ENCODE measurements at regions not wholly inside any gene's neighbourhood (a gene's known extent, or its start where the extent isn't known, plus 50 kb on each side); places are given as distances from the start of the nearest gene placed in this dataset.

- H3K27ac ChIP-seq, result no peak overlapping the region
- TF ChIP-seq CTCF (conservative IDR thresholded peaks at IDR 0.05), result no peak
- TF ChIP-seq ZFX (IDR thresholded peaks at IDR 0.05), result no peak
Measured at GRCh38 chr10:36380538-36380937, 738.4 kb upstream of the FZD8 start.

- H3K27ac ChIP-seq, result no peak overlapping the region
- TF ChIP-seq CTCF (conservative IDR thresholded peaks at IDR 0.05) (no peak), ZFX (IDR thresholded peaks at IDR 0.05) (no peak)
Measured at GRCh38 chr10:36375107-36375506, 733.0 kb upstream of the FZD8 start.

- no peak overlapping the region for H3K27ac ChIP-seq
- TF ChIP-seq ZFX (IDR thresholded peaks at IDR 0.05) (no peak), CTCF (conservative IDR thresholded peaks at IDR 0.05) (no peak)
Measured at GRCh38 chr10:36373424-36374096, 731.5 kb upstream of the FZD8 start.

GRCh38 chr10:36367362-36367761 lies 725.3 kb upstream of the FZD8 start:
- no peak overlapping the region for H3K27ac ChIP-seq
- TF ChIP-seq ZFX (IDR thresholded peaks at IDR 0.05) (no peak), CTCF (conservative IDR thresholded peaks at IDR 0.05) (no peak)

GRCh38 chr10:36366843-36367242 lies 724.7 kb upstream of the FZD8 start:
- no peak for TF ChIP-seq ZFX (IDR thresholded peaks at IDR 0.05)
- TF ChIP-seq CTCF (conservative IDR thresholded peaks at IDR 0.05), result no peak
- no peak overlapping the region for H3K27ac ChIP-seq

GRCh38 chr10:36366065-36366464 lies 724.0 kb upstream of the FZD8 start:
- H3K27ac ChIP-seq, result no peak overlapping the region
- TF ChIP-seq CTCF (conservative IDR thresholded peaks at IDR 0.05) (no peak), ZFX (IDR thresholded peaks at IDR 0.05) (no peak)

GRCh38 chr10:36362257-36362656 lies 720.2 kb upstream of the FZD8 start:
- no peak for TF ChIP-seq ZFX (IDR thresholded peaks at IDR 0.05)
- no peak for TF ChIP-seq CTCF (conservative IDR thresholded peaks at IDR 0.05)
- no peak overlapping the region for H3K27ac ChIP-seq

All from C4-2B (cell line).